ENCODE measurements at regions not wholly inside any gene's neighbourhood (a gene's known extent, or its start where the extent isn't known, plus 50 kb on each side); places are given as distances from the start of the nearest gene placed in this dataset.
"Not testable (repeated sequence)": the region's sequence is repeated elsewhere in the genome, so short reads cannot be mapped to it uniquely, and the experiment has no call there.

- H3K79me2 ChIP-seq (replicated peaks; ENCODE audit: insufficient read depth) = no peaks in the 10 kb centered on the region
- H3K27me3 ChIP-seq (ENCODE audit: insufficient read depth) = no peaks in the 10 kb centered on the region
- Mint-ChIP-seq H3K4me1 (peaks cover 2% of the 10 kb centered on the region; the same call in 2 of the 3 replicates), H3K9me3 (peaks cover 3% of the 10 kb centered on the region; the same call in 1 of the 3 replicates), H3K27ac (no peak overlapping the region), H3K27me3 (ENCODE audit: insufficient read depth, low read depth, poor library complexity) (no peaks in the 10 kb centered on the region), H3K4me3 (no peak overlapping the region), H3K36me3 (ENCODE audit: low read depth) (no peaks in the 10 kb centered on the region)
- ATAC-seq (no peak), DNase-seq (ENCODE audit: low spot score) (no peak)
- no peaks in the 10 kb centered on the region for H3K36me3 ChIP-seq (ENCODE audit: insufficient read depth)
- no peaks in the 10 kb centered on the region for H3K4me1 ChIP-seq (ENCODE audit: insufficient read depth)
- H4K20me1 ChIP-seq (replicated peaks; ENCODE audit: insufficient read depth) = no peaks in the 10 kb centered on the region
- no peaks in the 10 kb centered on the region for H3F3A ChIP-seq (replicated peaks; ENCODE audit: low read depth)
- H3K4me2 ChIP-seq = no peak overlapping the region
- H3K9me2 ChIP-seq (ENCODE audit: insufficient read depth) = peaks cover 5% of the 10 kb centered on the region; the same call in 1 of the 2 replicates
- TF ChIP-seq EZH2phosphoT487 (IDR thresholded peaks at IDR 0.05; ENCODE audit: unreplicated experiment) = no peak
- TF ChIP-seq STAT1 (IDR thresholded peaks at IDR 0.05; ENCODE audit: unreplicated experiment) = no peak
- no peak for TF ChIP-seq ZNF331 (CRISPR knock-in tag; IDR thresholded peaks at IDR 0.05; ENCODE audit: low read depth)
- no peak for TF ChIP-seq CREB1 (CRISPR knock-in tag; IDR thresholded peaks at IDR 0.05; ENCODE audit: low read depth)
- no peak for TF ChIP-seq JUNB (IDR thresholded peaks at IDR 0.05; ENCODE audit: unreplicated experiment)
- TF ChIP-seq REST (IDR thresholded peaks at IDR 0.05; ENCODE audit: unreplicated experiment) = no peak
- TF ChIP-seq ETS1 (IDR thresholded peaks at IDR 0.05) = no peak
- TF ChIP-seq ZNF114 (CRISPR knock-in tag; IDR thresholded peaks at IDR 0.05) = no peak
- no peak for TF ChIP-seq CTCF (conservative IDR thresholded peaks at IDR 0.05; ENCODE audit: low read depth in 2 of 2)
- H3K27ac ChIP-seq (ENCODE audit: low read depth) = no peak overlapping the region
- H2AFZ ChIP-seq = no peak overlapping the region
- no peak overlapping the region for H3K4me3 ChIP-seq
Measured at GRCh38 chr5:101751105-101751504, 545.0 kb downstream of the SLCO4C1 start.

GRCh38 chr5:101743000-101743399 is 553.1 kb downstream of the SLCO4C1 start:
- not testable (repeated sequence) for DNase-seq (ENCODE audit: low spot score); H3K9me2 ChIP-seq (ENCODE audit: insufficient read depth)

More at GRCh38 chr5:101743000-101743399, 553.1 kb downstream of the SLCO4C1 start:
- not testable (repeated sequence) for H3K4me1 ChIP-seq (ENCODE audit: insufficient read depth); H3K4me3 Mint-ChIP-seq; H3K27me3 ChIP-seq (ENCODE audit: insufficient read depth); H3K9me3 Mint-ChIP-seq; H2AFZ ChIP-seq; H3K27ac Mint-ChIP-seq; H3K27ac ChIP-seq (ENCODE audit: low read depth); H4K20me1 ChIP-seq (replicated peaks; ENCODE audit: insufficient read depth); H3K27me3 Mint-ChIP-seq (ENCODE audit: insufficient read depth, low read depth, poor library complexity); H3K4me2 ChIP-seq; H3K36me3 ChIP-seq (ENCODE audit: insufficient read depth); H3K4me1 Mint-ChIP-seq; H3K4me3 ChIP-seq; H3K79me2 ChIP-seq (replicated peaks; ENCODE audit: insufficient read depth); H3F3A ChIP-seq (replicated peaks; ENCODE audit: low read depth); H3K36me3 Mint-ChIP-seq (ENCODE audit: low read depth); ATAC-seq
